Activated naive CD8-positive, alpha-beta T cell treated with anti-CD3 and anti-CD28 coated beads, Interleukin-2, amount 10 ng/mL, durations not matched to agents 7 days and 5 days (primary cell): ENCODE measurements at regions not wholly inside any gene's neighbourhood (a gene's known extent, or its start where the extent isn't known, plus 50 kb on each side); places are given as distances from the start of the nearest gene placed in this dataset.

Experiments
- ATAC-seq: fragments of 150-1000 bp; cut with Tn5 transposase; one replicate; pipeline ENCODE4 v1.10.0; 2021; ENCODE audit warnings: low read depth, moderate library complexity
- POLR2A ChIA-PET: fragments of 350-600 bp; sonication (Branson Sonifier 250); formaldehyde crosslinking; loops from one replicate; lab custom pipeline; 2021; ENCODE audit warnings: antibody characterized with exemption; lab: Charles Lee
- DNase-seq: peaks from one replicate; pipeline ENCODE4 v3.0.0; 2021
- H3K27ac Mint-ChIP-seq: one replicate; pipeline ENCODE4 v1.8.0; 2022; ENCODE audit warnings: mild to moderate bottlenecking, mixed read lengths
- H3K27me3 Mint-ChIP-seq: one replicate; pipeline ENCODE4 v1.8.0; 2022; ENCODE audit warnings: mild to moderate bottlenecking, moderate library complexity, mixed read lengths
- H3K36me3 Mint-ChIP-seq: one replicate; pipeline ENCODE4 v1.8.0; 2021; ENCODE audit warnings: mild to moderate bottlenecking, mixed read lengths
- H3K4me1 Mint-ChIP-seq: one replicate; pipeline ENCODE4 v1.8.0; 2021; ENCODE audit warnings: mixed read lengths
- H3K4me3 Mint-ChIP-seq: one replicate; pipeline ENCODE4 v1.8.0; 2022; ENCODE audit warnings: mild to moderate bottlenecking, moderate library complexity, mixed read lengths
- H3K9me3 Mint-ChIP-seq: one replicate; pipeline ENCODE4 v1.8.0; 2021; ENCODE audit warnings: mixed read lengths

GRCh38 chr12:127930122-127930521 is 336.8 kb upstream of the TMEM132C start:
- H3K36me3 Mint-ChIP-seq = no peaks in the 10 kb centered on the region
- DNase-seq (no peak), ATAC-seq (no peak)
- no peak overlapping the region for H3K4me3 Mint-ChIP-seq
- POLR2A ChIA-PET = no interaction called here
- no peaks in the 10 kb centered on the region for H3K9me3 Mint-ChIP-seq
- no peaks in the 10 kb centered on the region for H3K4me1 Mint-ChIP-seq
- H3K27ac Mint-ChIP-seq = no peak overlapping the region
- no peaks in the 10 kb centered on the region for H3K27me3 Mint-ChIP-seq

- H3K27me3 Mint-ChIP-seq = no peaks in the 10 kb centered on the region
- no peak for ATAC-seq
- POLR2A ChIA-PET = no interaction called here
- H3K4me1 Mint-ChIP-seq = no peaks in the 10 kb centered on the region
- H3K27ac Mint-ChIP-seq = no peak overlapping the region
- no peak for DNase-seq
- peaks cover 2% of the 10 kb centered on the region for H3K9me3 Mint-ChIP-seq
- H3K4me3 Mint-ChIP-seq = no peak overlapping the region
- H3K36me3 Mint-ChIP-seq = no peaks in the 10 kb centered on the region
Observed at GRCh38 chr12:127934409-127934808, 332.6 kb upstream of the TMEM132C start.

GRCh38 chr12:127936463-127936862 is 330.5 kb upstream of the TMEM132C start:
- DNase-seq (no peak), ATAC-seq (no peak)
- POLR2A ChIA-PET = no interaction called here
- Mint-ChIP-seq H3K9me3 (peaks cover 7% of the 10 kb centered on the region), H3K4me3 (no peak overlapping the region), H3K27me3 (no peaks in the 10 kb centered on the region), H3K4me1 (no peaks in the 10 kb centered on the region), H3K36me3 (no peaks in the 10 kb centered on the region), H3K27ac (no peak overlapping the region)

- no peaks in the 10 kb centered on the region for H3K27me3 Mint-ChIP-seq
- H3K4me1 Mint-ChIP-seq = no peaks in the 10 kb centered on the region
- H3K4me3 Mint-ChIP-seq = no peak overlapping the region
- POLR2A ChIA-PET = no interaction called here
- H3K9me3 Mint-ChIP-seq = peaks cover 17% of the 10 kb centered on the region
- H3K27ac Mint-ChIP-seq = no peak overlapping the region
- no peak for ATAC-seq
- DNase-seq = no peak
- H3K36me3 Mint-ChIP-seq = no peaks in the 10 kb centered on the region
Observed at GRCh38 chr12:127941332-127941731, 325.6 kb upstream of the TMEM132C start.

GRCh38 chr12:127942981-127943380 is 324.0 kb upstream of the TMEM132C start:
- no peak overlapping the region for H3K4me3 Mint-ChIP-seq
- POLR2A ChIA-PET = no interaction called here

GRCh38 chr12:127943481-127944210 is 323.3 kb upstream of the TMEM132C start:
- H3K4me3 Mint-ChIP-seq = no peak overlapping the region
- H3K4me1 Mint-ChIP-seq = no peaks in the 10 kb centered on the region
- DNase-seq (no peak), ATAC-seq (no peak)
- H3K36me3 Mint-ChIP-seq = no peaks in the 10 kb centered on the region
- H3K27me3 Mint-ChIP-seq = no peaks in the 10 kb centered on the region
- POLR2A ChIA-PET = no interaction called here
- H3K27ac Mint-ChIP-seq = no peak overlapping the region
- peaks cover 18% of the 10 kb centered on the region for H3K9me3 Mint-ChIP-seq

More at GRCh38 chr12:127942981-127943380, 324.0 kb upstream of the TMEM132C start:
- H3K9me3 Mint-ChIP-seq = peaks cover 18% of the 10 kb centered on the region
- no peaks in the 10 kb centered on the region for H3K27me3 Mint-ChIP-seq
- ATAC-seq (no peak), DNase-seq (no peak)
- no peaks in the 10 kb centered on the region for H3K4me1 Mint-ChIP-seq
- no peaks in the 10 kb centered on the region for H3K36me3 Mint-ChIP-seq
- no peak overlapping the region for H3K27ac Mint-ChIP-seq

- Mint-ChIP-seq H3K27me3 (no peaks in the 10 kb centered on the region), H3K9me3 (peaks cover 16% of the 10 kb centered on the region), H3K27ac (no peak overlapping the region), H3K4me1 (no peaks in the 10 kb centered on the region), H3K4me3 (no peak overlapping the region), H3K36me3 (no peaks in the 10 kb centered on the region)
- no peak for ATAC-seq
- POLR2A ChIA-PET = no interaction called here
- DNase-seq = no peak
Observed at GRCh38 chr12:127944211-127944899, 322.6 kb upstream of the TMEM132C start.

GRCh38 chr12:127957001-127957660 is 309.8 kb upstream of the TMEM132C start:
- H3K4me3 Mint-ChIP-seq = no peak overlapping the region
- no peaks in the 10 kb centered on the region for H3K36me3 Mint-ChIP-seq
- no peaks in the 10 kb centered on the region for H3K27me3 Mint-ChIP-seq
- H3K27ac Mint-ChIP-seq = no peak overlapping the region
- no peak for DNase-seq
- H3K9me3 Mint-ChIP-seq = no peaks in the 10 kb centered on the region
- POLR2A ChIA-PET = no interaction called here
- no peaks in the 10 kb centered on the region for H3K4me1 Mint-ChIP-seq
- no peak for ATAC-seq

GRCh38 chr12:127962303-127962702 is 304.7 kb upstream of the TMEM132C start:
- POLR2A ChIA-PET = no interaction called here
- H3K27ac Mint-ChIP-seq = no peak overlapping the region
- no peak for ATAC-seq
- H3K36me3 Mint-ChIP-seq = no peaks in the 10 kb centered on the region
- no peak for DNase-seq
- no peaks in the 10 kb centered on the region for H3K27me3 Mint-ChIP-seq
- no peaks in the 10 kb centered on the region for H3K4me1 Mint-ChIP-seq
- peaks cover 7% of the 10 kb centered on the region for H3K9me3 Mint-ChIP-seq
- no peak overlapping the region for H3K4me3 Mint-ChIP-seq

GRCh38 chr12:127963933-127964332 is 303.0 kb upstream of the TMEM132C start:
- DNase-seq (no peak), ATAC-seq (no peak)
- Mint-ChIP-seq H3K9me3 (peaks cover 10% of the 10 kb centered on the region), H3K36me3 (no peaks in the 10 kb centered on the region), H3K4me3 (no peak overlapping the region), H3K27me3 (no peaks in the 10 kb centered on the region), H3K27ac (no peak overlapping the region), H3K4me1 (no peaks in the 10 kb centered on the region)
- POLR2A ChIA-PET = no interaction called here

- no peak for ATAC-seq
- POLR2A ChIA-PET = no interaction called here
- no peak overlapping the region for H3K4me3 Mint-ChIP-seq
- H3K27me3 Mint-ChIP-seq = no peaks in the 10 kb centered on the region
- peaks cover 10% of the 10 kb centered on the region for H3K9me3 Mint-ChIP-seq
- DNase-seq = no peak
- H3K36me3 Mint-ChIP-seq = no peaks in the 10 kb centered on the region
- H3K27ac Mint-ChIP-seq = no peak overlapping the region
- no peaks in the 10 kb centered on the region for H3K4me1 Mint-ChIP-seq
Observed at GRCh38 chr12:127964717-127965116, 302.3 kb upstream of the TMEM132C start.

- ATAC-seq = no peak
- DNase-seq = no peak
- Mint-ChIP-seq H3K4me3 (no peak overlapping the region), H3K36me3 (no peaks in the 10 kb centered on the region), H3K9me3 (peaks cover 10% of the 10 kb centered on the region), H3K4me1 (no peaks in the 10 kb centered on the region), H3K27ac (no peak overlapping the region), H3K27me3 (no peaks in the 10 kb centered on the region)
- POLR2A ChIA-PET = no interaction called here
Observed at GRCh38 chr12:127966331-127966730, 300.6 kb upstream of the TMEM132C start.

GRCh38 chr12:127970491-127970890 is 296.5 kb upstream of the TMEM132C start:
- no peaks in the 10 kb centered on the region for H3K36me3 Mint-ChIP-seq
- H3K4me1 Mint-ChIP-seq = no peaks in the 10 kb centered on the region
- no peak for ATAC-seq
- no peak for DNase-seq
- POLR2A ChIA-PET = no interaction called here
- no peak overlapping the region for H3K4me3 Mint-ChIP-seq
- H3K27ac Mint-ChIP-seq = no peak overlapping the region
- H3K27me3 Mint-ChIP-seq = no peaks in the 10 kb centered on the region
- peaks cover 11% of the 10 kb centered on the region for H3K9me3 Mint-ChIP-seq

- POLR2A ChIA-PET = no interaction called here
- DNase-seq (no peak), ATAC-seq (no peak)
- Mint-ChIP-seq H3K36me3 (no peaks in the 10 kb centered on the region), H3K27ac (no peak overlapping the region), H3K4me3 (no peak overlapping the region), H3K9me3 (peaks cover 6% of the 10 kb centered on the region), H3K27me3 (no peaks in the 10 kb centered on the region), H3K4me1 (no peaks in the 10 kb centered on the region)
Observed at GRCh38 chr12:127980585-127980984, 286.4 kb upstream of the TMEM132C start.
